HCT116 (cell line): ENCODE measurements at regions not wholly inside any gene's neighbourhood (a gene's known extent, or its start where the extent isn't known, plus 50 kb on each side); places are given as distances from the start of the nearest gene placed in this dataset.
A peak's percentile ranks its signal among the peaks of the same experiment; 100 is the strongest.

Source experiments
- ATAC-seq: fragments of 200-7000 bp; cut with Tn5 transposase; 2 replicates; pipeline ENCODE4 v1.9.1; 2020; ENCODE audit warnings: mild to moderate bottlenecking, moderate library complexity
- BruUV-seq: library from RNA; stranded (reverse); fragments of 400-500 nt; replicated peaks from 2 replicates; lab custom pipeline; 2021; lab: Mats Ljungman, UMichigan
- CTCF ChIA-PET: fragments of 300-600 bp; sonication (Branson Sonifier 250); formaldehyde crosslinking; loops from one replicate; lab custom pipeline; 2021; ENCODE audit warnings: antibody characterized with exemption; lab: Charles Lee
- POLR2A ChIA-PET: fragments of 300-600, 350-600 bp; sonication (Branson Sonifier 250); formaldehyde crosslinking; loops from one replicate; lab custom pipeline; 2021; ENCODE audit warnings: antibody characterized with exemption; lab: Charles Lee
- RAD21 ChIA-PET, 2 experiments: fragments of 300-600 bp; sonication (Branson Sonifier 250); formaldehyde crosslinking; loops; one replicate each; lab custom pipeline; 2023; ENCODE audit warnings: low total read pairs in 2 of 2; ENCODE audit not compliant: uncharacterized antibody in 2 of 2, unreplicated experiment in 2 of 2, low non-redundant PET in 1 of 2; lab: Charles Lee
- DNase-seq: peaks from one replicate; pipeline ENCODE4 v3.0.0-alpha.2; 2010; ENCODE audit warnings: low read depth, low spot score
- H2AFZ ChIP-seq: fragments of 200-600 bp; shearing (Covaris generic), sonication (generic); 2 replicates; pipeline ENCODE4 v1.6.1; 2017; ENCODE audit warnings: low read depth, mixed run types, mixed read lengths, antibody characterized with exemption, low read length; ENCODE audit not compliant: poor library complexity, severe bottlenecking
- H3K27ac ChIP-seq: 2 replicates; pipeline ENCODE4 v1.5.1; 2012; ENCODE audit warnings: low read depth, low read length
- H3K27me3 ChIP-seq: fragments of 200-600 bp; sonication (generic); 2 replicates; pipeline ENCODE4 v1.6.1; 2016; ENCODE audit warnings: mixed run types, low read length, mixed read lengths; ENCODE audit not compliant: insufficient read depth
- H3K36me3 ChIP-seq, 2 experiments: fragments of 200-500 bp in 1 of 2; fragments of 200-600 bp in 1 of 2; sonication (Bioruptor generic) in 1 of 2; sonication (generic) in 1 of 2; 2 replicates each; pipeline versions ENCODE4 v1.5.1 to v1.6.1; 2014 to 2016; ENCODE audit warnings: low read length in 2 of 2, inconsistent platforms in 1 of 2, mixed read lengths in 1 of 2, mixed run types in 1 of 2; ENCODE audit not compliant: insufficient read depth in 2 of 2, control insufficient read depth in 1 of 2
- H3K4me1 ChIP-seq, 2 experiments: fragments of 200-600 bp in 1 of 2; sonication (generic) in 1 of 2; 2 replicates each; pipeline versions ENCODE4 v1.5.1 to v1.6.1; 2012 to 2017; ENCODE audit warnings: low read length in 2 of 2, inconsistent platforms in 1 of 2, mild to moderate bottlenecking in 1 of 2, mixed read lengths in 1 of 2, mixed run types in 1 of 2, moderate library complexity in 1 of 2; ENCODE audit not compliant: insufficient read depth in 2 of 2, control insufficient read depth in 1 of 2
- H3K4me2 ChIP-seq: fragments of 200-600 bp; sonication (generic); 2 replicates; pipeline ENCODE4 v1.6.1; 2017; ENCODE audit warnings: mixed run types, low read length, mixed read lengths
- H3K4me3 ChIP-seq, 2 experiments: fragments of 200-600 bp in 1 of 2; sonication (generic) in 1 of 2; replicated peaks in 1 of 2; 2 replicates each; pipeline ENCODE4 v1.5.1; 2011 to 2016; ENCODE audit warnings: low read length in 2 of 2, control low read depth in 1 of 2, low read depth in 1 of 2, mild to moderate bottlenecking in 1 of 2, mixed read lengths in 1 of 2, mixed run types in 1 of 2
- H3K79me2 ChIP-seq: fragments of 200-600 bp; sonication (generic); 2 replicates; pipeline ENCODE4 v1.6.1; 2017; ENCODE audit warnings: mild to moderate bottlenecking, mixed run types, low read length, moderate library complexity, mixed read lengths; ENCODE audit not compliant: insufficient read depth
- H3K9ac ChIP-seq: fragments of 200-600 bp; sonication (generic); 2 replicates; pipeline ENCODE4 v1.6.1; 2016; ENCODE audit warnings: low read length, mixed read lengths
- H3K9me2 ChIP-seq: fragments of 200-600 bp; sonication (generic), shearing (Covaris generic); 2 replicates; pipeline ENCODE4 v1.6.1; 2017; ENCODE audit warnings: mixed run types, mild to moderate bottlenecking, moderate library complexity; ENCODE audit not compliant: insufficient read depth
- H3K9me3 ChIP-seq, 2 experiments: fragments of 200-500 bp in 1 of 2; fragments of 200-600 bp in 1 of 2; sonication (Bioruptor generic) in 1 of 2; sonication (generic) in 1 of 2; 2 replicates each; pipeline ENCODE4 v1.6.1; 2014 to 2017; ENCODE audit warnings: low read length in 2 of 2, mixed read lengths in 2 of 2, inconsistent platforms in 1 of 2, low read depth in 1 of 2, mild to moderate bottlenecking in 1 of 2, mixed run types in 1 of 2, moderate library complexity in 1 of 2; ENCODE audit not compliant: control insufficient read depth in 1 of 2, insufficient read depth in 1 of 2
- H4K20me1 ChIP-seq: fragments of 200-600 bp; sonication (generic), shearing (Covaris generic); 2 replicates; pipeline ENCODE4 v1.6.1; 2017; ENCODE audit warnings: mixed run types, mild to moderate bottlenecking, moderate library complexity; ENCODE audit not compliant: insufficient read depth
- CEBPB ChIP-seq: IDR thresholded peaks from 2 replicates; pipeline ENCODE4 v1.6.1; 2012; ENCODE audit warnings: low read depth
- EGR1 ChIP-seq: IDR thresholded peaks from 2 replicates; pipeline ENCODE4 v1.6.1; 2012; ENCODE audit warnings: low read depth
- FOSL1 ChIP-seq: IDR thresholded peaks from 2 replicates; pipeline ENCODE4 v1.6.1; 2012; ENCODE audit warnings: low read depth
- POLR2A ChIP-seq: IDR thresholded peaks from 2 replicates; pipeline ENCODE4 v1.7.0; 2011; ENCODE audit warnings: borderline replicate concordance; ENCODE audit not compliant: insufficient read depth, insufficient read length; ENCODE audit errors: extremely low read depth
- POLR2AphosphoS5 ChIP-seq: IDR thresholded peaks from 2 replicates; pipeline ENCODE4 v1.6.1; 2011; ENCODE audit warnings: mild to moderate bottlenecking, low read depth, low read length, moderate library complexity
- SRF ChIP-seq: IDR thresholded peaks from 2 replicates; pipeline ENCODE4 v1.6.1; 2012; ENCODE audit warnings: low read depth
- intact Hi-C: fragments of 100-400 bp; cut with micrococcal nuclease; formaldehyde crosslinking; loops from 2 replicates; pipeline ENCODE4 v1.10.0; 2022
- TF ChIP-seq, protein P1 (sequence below), 3 experiments: fragments of 200-600 bp in 1 of 3; sonication (generic) in 1 of 3; IDR thresholded peaks in 2 of 3; conservative IDR thresholded peaks in 1 of 3; 2 replicates each; pipeline ENCODE4 v1.5.1; 2012 to 2017; ENCODE audit warnings: low read depth in 2 of 3, low read length in 2 of 3, antibody characterized with exemption in 1 of 3, borderline replicate concordance in 1 of 3, control low read depth in 1 of 3, mild to moderate bottlenecking in 1 of 3, mixed read lengths in 1 of 3, mixed run types in 1 of 3, moderate library complexity in 1 of 3; ENCODE audit not compliant: insufficient read depth in 1 of 3

DNA sequence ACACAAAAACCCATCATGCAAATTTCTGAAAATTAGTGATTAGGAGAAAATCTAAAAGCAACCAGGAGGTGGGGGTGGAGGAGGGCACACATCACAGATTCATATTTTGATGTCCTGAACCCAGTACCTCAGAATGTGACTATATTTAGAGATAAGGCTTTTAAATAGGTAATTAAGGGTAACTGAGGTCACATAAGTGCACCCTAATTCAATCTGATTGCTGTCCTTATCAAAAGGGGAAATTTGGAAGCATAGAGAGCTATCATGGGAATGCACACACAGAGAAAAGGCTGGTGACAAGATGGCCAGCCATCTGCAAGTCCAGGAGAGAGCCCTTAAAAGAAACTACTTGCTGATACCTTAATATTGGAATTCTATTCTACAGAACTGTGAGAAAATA lies 281.8 kb upstream of the UGT8 start:
- H3K4me3 ChIP-seq, result no peak overlapping the region
- BruUV-seq, result no TSS peak
- no peak for ATAC-seq
- no peak overlapping the region for H3K4me2 ChIP-seq
- no peak overlapping the region for H3K9ac ChIP-seq
- H3K27me3 ChIP-seq, result no peaks in the 10 kb centered on the region
- no peaks in the 10 kb centered on the region for H4K20me1 ChIP-seq
- H3K9me2 ChIP-seq, result no peaks in the 10 kb centered on the region
- H3K9me3 ChIP-seq, result no peaks in the 10 kb centered on the region
- no peak overlapping the region for H3K27ac ChIP-seq
- no peaks in the 10 kb centered on the region for H3K79me2 ChIP-seq
- no peak overlapping the region for H2AFZ ChIP-seq
- no peak for DNase-seq
- ChIA-PET CTCF (no interaction called here), RAD21 (no interaction called here), POLR2A (no interaction called here)
- no peaks in the 10 kb centered on the region for H3K36me3 ChIP-seq
- no peaks in the 10 kb centered on the region for H3K4me1 ChIP-seq
- TF ChIP-seq, protein P1, sequence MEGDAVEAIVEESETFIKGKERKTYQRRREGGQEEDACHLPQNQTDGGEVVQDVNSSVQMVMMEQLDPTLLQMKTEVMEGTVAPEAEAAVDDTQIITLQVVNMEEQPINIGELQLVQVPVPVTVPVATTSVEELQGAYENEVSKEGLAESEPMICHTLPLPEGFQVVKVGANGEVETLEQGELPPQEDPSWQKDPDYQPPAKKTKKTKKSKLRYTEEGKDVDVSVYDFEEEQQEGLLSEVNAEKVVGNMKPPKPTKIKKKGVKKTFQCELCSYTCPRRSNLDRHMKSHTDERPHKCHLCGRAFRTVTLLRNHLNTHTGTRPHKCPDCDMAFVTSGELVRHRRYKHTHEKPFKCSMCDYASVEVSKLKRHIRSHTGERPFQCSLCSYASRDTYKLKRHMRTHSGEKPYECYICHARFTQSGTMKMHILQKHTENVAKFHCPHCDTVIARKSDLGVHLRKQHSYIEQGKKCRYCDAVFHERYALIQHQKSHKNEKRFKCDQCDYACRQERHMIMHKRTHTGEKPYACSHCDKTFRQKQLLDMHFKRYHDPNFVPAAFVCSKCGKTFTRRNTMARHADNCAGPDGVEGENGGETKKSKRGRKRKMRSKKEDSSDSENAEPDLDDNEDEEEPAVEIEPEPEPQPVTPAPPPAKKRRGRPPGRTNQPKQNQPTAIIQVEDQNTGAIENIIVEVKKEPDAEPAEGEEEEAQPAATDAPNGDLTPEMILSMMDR (IDR thresholded peaks at IDR 0.05 in 2 of 3, conservative IDR thresholded peaks at IDR 0.05 in 1 of 3; ENCODE audit: borderline replicate concordance in 1 of 3, insufficient read depth in 1 of 3, low read depth in 2 of 3, low read length in 2 of 3), result peak in 1 of 3 experiments; percentile 19; a peak in 1 of 6 replicates
- TF ChIP-seq POLR2AphosphoS5 (no peak), FOSL1 (no peak), CEBPB (no peak)
- intact Hi-C loops, result no loop called here

DNA sequence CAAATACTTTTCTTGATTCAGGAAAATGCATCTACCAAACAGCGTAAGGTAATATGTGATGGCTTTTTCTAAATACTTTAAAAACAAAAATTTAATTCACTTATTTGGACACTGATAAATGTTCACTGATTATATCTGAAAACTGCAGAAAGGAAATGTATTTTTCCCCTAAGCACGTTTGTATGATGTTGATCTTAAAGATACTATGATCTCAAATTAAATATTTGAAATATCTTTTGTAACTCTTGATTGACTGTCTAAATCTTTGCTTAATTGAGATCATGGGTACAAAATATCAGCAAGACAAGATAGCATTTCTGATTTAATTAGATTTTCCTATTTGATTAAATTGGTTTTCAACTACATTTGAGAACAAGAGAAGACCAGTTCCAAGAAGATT lies 281.0 kb upstream of the UGT8 start:
- H3K4me1 ChIP-seq, result no peaks in the 10 kb centered on the region
- H3K27me3 ChIP-seq, result no peaks in the 10 kb centered on the region
- no peak overlapping the region for H3K27ac ChIP-seq
- intact Hi-C loops, result no loop called here
- TF ChIP-seq EGR1 (no peak), POLR2A (no peak), POLR2AphosphoS5 (no peak), SRF (no peak)
- ATAC-seq (no peak), DNase-seq (no peak)
- H3K4me2 ChIP-seq, result no peak overlapping the region
- no peaks in the 10 kb centered on the region for H3K36me3 ChIP-seq
- H4K20me1 ChIP-seq, result no peaks in the 10 kb centered on the region
- BruUV-seq, result no TSS peak
- ChIA-PET RAD21 (no interaction called here), CTCF (no interaction called here), POLR2A (no interaction called here)
- no peaks in the 10 kb centered on the region for H3K9me2 ChIP-seq
- H2AFZ ChIP-seq, result no peak overlapping the region
- no peaks in the 10 kb centered on the region for H3K9me3 ChIP-seq
- no peaks in the 10 kb centered on the region for H3K79me2 ChIP-seq
- H3K4me3 ChIP-seq, result no peak overlapping the region
- H3K9ac ChIP-seq, result no peak overlapping the region
